B cell (primary cell): ENCODE measurements at regions not wholly inside any gene's neighbourhood (a gene's known extent, or its start where the extent isn't known, plus 50 kb on each side); places are given as distances from the start of the nearest gene placed in this dataset.

Source experiments
- CTCF ChIP-seq: fragments of 200-600 bp; IDR thresholded peaks from one replicate; pipeline ENCODE4 v1.8.0; 2022; ENCODE audit warnings: antibody characterized with exemption, mild to moderate bottlenecking
- EZH2 ChIP-seq: IDR thresholded peaks from 2 replicates; pipeline ENCODE4 v1.6.1; 2012; ENCODE audit warnings: borderline replicate concordance, low read depth, mild to moderate bottlenecking, moderate library complexity, low read length; ENCODE audit not compliant: insufficient read depth, poor library complexity, severe bottlenecking

GRCh38 chr1:218575079-218575478, 229.9 kb downstream of the TGFB2 start:
- no peak for TF ChIP-seq CTCF
- TF ChIP-seq EZH2 = no peak
